Tibial nerve (tissue), 4 donors: ENCODE measurements at regions not wholly inside any gene's neighbourhood (a gene's known extent, or its start where the extent isn't known, plus 50 kb on each side); places are given as distances from the start of the nearest gene placed in this dataset.

Experiments used
- CTCF ChIP-seq, 5 experiments: fragments of 200-600 bp in 3 of 5; fragments of 450-650 bp in 2 of 5; sonication (generic) in 3 of 5; IDR thresholded peaks; one replicate each; pipeline ENCODE4 v1.5.1; 2016 to 2019; ENCODE audit warnings: antibody characterized with exemption in 5 of 5, mild to moderate bottlenecking in 3 of 5, moderate library complexity in 2 of 5
- EP300 ChIP-seq, 2 donors: sonication (generic); formaldehyde crosslinking; IDR thresholded peaks; one replicate each; pipeline ENCODE4 v1.6.1; 2017; ENCODE audit warnings: antibody characterized with exemption in 2 of 2, mild to moderate bottlenecking in 1 of 2
- POLR2A ChIP-seq, 2 donors: fragments of 450-650 bp; IDR thresholded peaks; one replicate each; pipeline ENCODE4 v1.6.1; 2017; ENCODE audit warnings: antibody characterized with exemption in 2 of 2, mild to moderate bottlenecking in 2 of 2, moderate library complexity in 2 of 2

- TF ChIP-seq POLR2A (IDR thresholded peaks at IDR 0.05) (no peak), CTCF (IDR thresholded peaks at IDR 0.05) (no peak), EP300 (IDR thresholded peaks at IDR 0.05) (no peak)
Observed at GRCh38 chr3:84820126-84820525, 138.7 kb upstream of the CADM2 start.
